ENCODE measurements at regions not wholly inside any gene's neighbourhood (a gene's known extent, or its start where the extent isn't known, plus 50 kb on each side); places are given as distances from the start of the nearest gene placed in this dataset.
"Not testable (repeated sequence)": the region's sequence is repeated elsewhere in the genome, so short reads cannot be mapped to it uniquely, and the experiment has no call there.

GRCh38 chr2:160812830-160813505, 319.4 kb upstream of the RBMS1 start:
- DNase-seq, result no peak

GRCh38 chr2:160813506-160813858, 319.9 kb upstream of the RBMS1 start:
- no peak for DNase-seq

GRCh38 chr2:160816916-160817499, 323.4 kb upstream of the RBMS1 start:
- DNase-seq, result no peak

GRCh38 chr2:160820691-160821090, 327.1 kb upstream of the RBMS1 start:
- no peak for DNase-seq

GRCh38 chr2:160822006-160822405, 328.4 kb upstream of the RBMS1 start:
- DNase-seq, result no peak

- no peak for DNase-seq
These were observed 331.8 kb upstream of the RBMS1 start for GRCh38 chr2:160825433-160825832.

GRCh38 chr2:160826496-160826895, 332.9 kb upstream of the RBMS1 start:
- no peak for DNase-seq

GRCh38 chr2:160828076-160828475, 332.2 kb upstream of the TANK start:
- no peak for DNase-seq

GRCh38 chr2:160832381-160832780, 327.8 kb upstream of the TANK start:
- DNase-seq, result not testable (repeated sequence)

GRCh38 chr2:160835166-160835565, 325.1 kb upstream of the TANK start:
- DNase-seq, result no peak

- no peak for DNase-seq
These were observed 323.5 kb upstream of the TANK start for GRCh38 chr2:160836755-160837154.

GRCh38 chr2:160837416-160837815, 322.8 kb upstream of the TANK start:
- no peak for DNase-seq

GRCh38 chr2:160838147-160838546, 322.1 kb upstream of the TANK start:
- no peak for DNase-seq

GRCh38 chr2:160838691-160839090, 321.5 kb upstream of the TANK start:
- no peak for DNase-seq

- no peak for DNase-seq
These were observed 317.9 kb upstream of the TANK start for GRCh38 chr2:160842286-160842685.

GRCh38 chr2:160859096-160859495, 301.1 kb upstream of the TANK start:
- DNase-seq, result no peak

GRCh38 chr2:160862226-160862625, 298.0 kb upstream of the TANK start:
- no peak for DNase-seq

- no peak for DNase-seq
These were observed 291.3 kb upstream of the TANK start for GRCh38 chr2:160868891-160869290.

- DNase-seq, result no peak
These were observed 290.8 kb upstream of the TANK start for GRCh38 chr2:160869411-160869810.

- no peak for DNase-seq
These were observed 289.3 kb upstream of the TANK start for GRCh38 chr2:160870729-160871465.

- DNase-seq, result no peak
These were observed 288.3 kb upstream of the TANK start for GRCh38 chr2:160871953-160872352.

GRCh38 chr2:160876029-160876428, 284.2 kb upstream of the TANK start:
- DNase-seq, result no peak

- no peak for DNase-seq
These were observed 283.5 kb upstream of the TANK start for GRCh38 chr2:160876765-160877164.

GRCh38 chr2:160878618-160879017, 281.6 kb upstream of the TANK start:
- no peak for DNase-seq

Data from C1 segment of cervical spinal cord (tissue), 14 donors.